Central memory CD8-positive, alpha-beta T cell (primary cell): ENCODE measurements at regions not wholly inside any gene's neighbourhood (a gene's known extent, or its start where the extent isn't known, plus 50 kb on each side); places are given as distances from the start of the nearest gene placed in this dataset.

Experiments
- ATAC-seq: fragments of 150-1000 bp; cut with Tn5 transposase; replicated peaks from 2 replicates; pipeline ENCODE4 v1.10.0; 2022; ENCODE audit warnings: mild to moderate bottlenecking, moderate FRiP score, moderate number of reproducible peaks; ENCODE audit not compliant: poor library complexity, severe bottlenecking; ENCODE audit errors: extremely low read depth
- DNase-seq, 2 donors: peaks; one replicate each; pipeline ENCODE4 v3.0.0; 2021; ENCODE audit warnings: low spot score in 2 of 2
- H3K27ac Mint-ChIP-seq: one replicate; pipeline ENCODE4 v1.8.0; 2022; ENCODE audit warnings: low read depth, mild to moderate bottlenecking, moderate library complexity, mixed read lengths
- H3K27me3 Mint-ChIP-seq: one replicate; pipeline ENCODE4 v1.8.0; 2022; ENCODE audit warnings: mixed read lengths
- H3K36me3 Mint-ChIP-seq: one replicate; pipeline ENCODE4 v1.8.0; 2022; ENCODE audit warnings: mild to moderate bottlenecking, moderate library complexity, mixed read lengths; ENCODE audit not compliant: insufficient read depth
- H3K4me1 Mint-ChIP-seq: one replicate; pipeline ENCODE4 v1.8.0; 2022; ENCODE audit warnings: mixed read lengths
- H3K4me3 Mint-ChIP-seq: one replicate; pipeline ENCODE4 v1.8.0; 2022; ENCODE audit warnings: mild to moderate bottlenecking, moderate library complexity, mixed read lengths
- H3K9me3 Mint-ChIP-seq: one replicate; pipeline ENCODE4 v1.8.0; 2022; ENCODE audit warnings: mixed read lengths

DNA sequence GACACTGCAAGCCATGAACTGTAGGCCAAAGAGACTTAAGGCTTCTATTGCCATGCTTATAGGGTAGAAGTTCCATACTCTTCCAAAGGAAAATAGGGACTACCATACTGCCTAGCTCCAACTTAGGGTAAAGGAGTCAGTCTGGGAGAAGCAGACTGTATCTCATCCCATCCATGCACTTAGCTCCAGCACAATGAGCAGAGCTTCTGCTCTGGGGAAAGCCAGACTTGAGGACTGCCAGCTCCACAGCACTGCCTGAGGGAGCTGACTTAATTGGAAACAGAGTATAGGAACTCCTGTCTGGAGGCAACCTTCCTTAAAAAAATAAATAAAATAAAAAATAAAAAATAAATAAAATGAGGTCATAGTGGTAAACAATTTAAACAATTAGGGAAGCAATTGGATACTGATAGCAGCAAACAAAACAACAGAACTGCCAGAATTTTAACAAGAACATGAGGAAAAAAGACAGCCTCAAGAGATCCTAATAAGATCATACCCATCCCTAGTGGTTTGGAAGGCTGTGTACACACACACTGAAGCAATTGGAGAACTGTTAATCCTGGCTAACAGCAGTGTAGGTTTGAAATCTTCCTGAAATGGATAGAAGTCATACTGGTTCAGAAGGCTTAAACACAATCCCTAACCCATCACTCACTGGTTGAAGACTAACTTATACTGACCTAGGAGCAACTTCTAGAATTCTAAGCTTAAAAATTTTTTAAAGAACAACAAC, 550.1 kb downstream of the TBC1D4 start:
- Mint-ChIP-seq H3K4me3 (no peak overlapping the region), H3K9me3 (no peaks in the 10 kb centered on the region), H3K27me3 (peaks cover 37% of the 10 kb centered on the region), H3K4me1 (no peaks in the 10 kb centered on the region), H3K27ac (no peak overlapping the region), H3K36me3 (no peaks in the 10 kb centered on the region)
- no peak for DNase-seq
- ATAC-seq, result no peak

DNA sequence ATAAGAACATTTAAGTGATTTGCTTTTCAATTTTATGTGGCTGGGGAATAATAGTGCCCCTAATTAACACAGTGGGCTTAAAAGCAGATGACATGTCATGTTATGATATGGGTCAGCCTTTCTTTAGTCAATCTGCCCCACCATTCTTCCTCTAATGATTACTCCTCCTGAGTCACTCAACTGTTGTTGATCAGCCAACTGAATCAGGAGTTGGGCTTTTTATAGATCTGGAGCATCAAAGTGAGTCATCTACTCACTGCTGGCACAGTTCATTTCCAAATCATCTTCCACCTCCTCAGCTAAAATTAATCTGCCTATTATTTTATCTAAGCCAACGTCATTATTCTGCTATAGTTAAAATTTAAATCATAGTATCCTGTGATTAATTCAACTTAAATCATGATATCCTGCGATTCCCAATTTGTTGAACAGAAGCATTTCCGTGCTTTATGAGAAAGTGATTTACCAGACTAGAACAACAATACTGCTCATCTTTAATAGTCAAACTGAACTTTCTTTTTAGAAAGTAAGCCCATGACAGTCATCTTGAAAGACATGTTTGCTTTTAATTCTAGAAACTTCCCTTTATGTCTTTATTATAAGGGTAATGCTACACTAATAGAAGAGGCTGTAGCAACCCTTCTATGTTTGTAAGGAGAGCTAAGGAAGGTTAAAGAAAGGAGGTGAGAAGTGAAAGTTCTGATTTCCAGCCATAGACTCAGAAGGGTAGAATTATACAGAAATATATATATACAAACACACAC, 551.4 kb downstream of the TBC1D4 start:
- Mint-ChIP-seq H3K9me3 (no peaks in the 10 kb centered on the region), H3K36me3 (no peaks in the 10 kb centered on the region), H3K27me3 (peaks cover 31% of the 10 kb centered on the region), H3K4me1 (no peaks in the 10 kb centered on the region), H3K4me3 (no peak overlapping the region), H3K27ac (no peak overlapping the region)
- no peak for DNase-seq
- ATAC-seq, result no peak

DNA sequence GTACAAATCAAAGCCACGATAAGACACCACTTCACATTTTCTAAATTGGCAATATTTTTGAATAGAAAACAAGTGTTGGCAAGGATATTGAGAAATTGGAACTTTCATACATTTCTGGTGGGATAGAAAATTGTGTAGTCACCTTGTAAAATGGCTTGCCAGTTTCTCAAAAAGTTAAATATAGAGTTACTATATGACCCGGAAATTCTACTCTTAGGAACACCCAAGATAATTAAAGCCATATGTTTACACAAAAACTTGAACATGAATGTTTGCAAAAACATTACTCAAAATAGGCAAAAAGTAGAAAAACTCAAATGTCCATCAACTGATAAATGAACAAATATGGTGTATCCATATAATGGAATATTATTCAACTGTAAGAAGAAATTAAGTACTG, 552.5 kb downstream of the TBC1D4 start:
- H3K9me3 Mint-ChIP-seq, result no peaks in the 10 kb centered on the region
- H3K36me3 Mint-ChIP-seq, result no peaks in the 10 kb centered on the region
- no peaks in the 10 kb centered on the region for H3K4me1 Mint-ChIP-seq
- DNase-seq (no peak), ATAC-seq (no peak)
- H3K27me3 Mint-ChIP-seq, result peaks cover 23% of the 10 kb centered on the region
- no peak overlapping the region for H3K27ac Mint-ChIP-seq
- H3K4me3 Mint-ChIP-seq, result no peak overlapping the region

DNA sequence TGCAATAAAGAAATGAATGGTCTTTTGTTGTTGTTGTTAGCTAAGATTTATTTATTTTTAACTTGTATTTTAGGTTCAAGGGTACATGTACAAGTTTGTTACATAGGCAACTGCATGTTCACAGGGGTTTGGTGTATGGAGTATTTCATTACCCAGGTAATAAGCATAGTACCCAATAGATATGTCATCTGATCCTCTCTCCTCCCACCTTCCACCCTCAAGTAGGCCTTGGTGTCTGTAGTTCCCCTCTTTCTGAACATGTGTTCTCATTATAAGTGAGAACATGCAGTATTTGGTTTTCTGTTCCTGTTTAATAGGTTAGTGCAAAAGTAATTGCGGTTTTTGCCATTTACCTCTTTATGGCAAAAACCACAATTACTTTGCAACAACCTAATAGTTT, 554.1 kb downstream of the TBC1D4 start:
- no peaks in the 10 kb centered on the region for H3K9me3 Mint-ChIP-seq
- H3K4me1 Mint-ChIP-seq, result no peaks in the 10 kb centered on the region
- ATAC-seq (no peak), DNase-seq (no peak)
- H3K4me3 Mint-ChIP-seq, result no peak overlapping the region
- peaks cover 10% of the 10 kb centered on the region for H3K27me3 Mint-ChIP-seq
- no peak overlapping the region for H3K27ac Mint-ChIP-seq
- no peaks in the 10 kb centered on the region for H3K36me3 Mint-ChIP-seq

DNA sequence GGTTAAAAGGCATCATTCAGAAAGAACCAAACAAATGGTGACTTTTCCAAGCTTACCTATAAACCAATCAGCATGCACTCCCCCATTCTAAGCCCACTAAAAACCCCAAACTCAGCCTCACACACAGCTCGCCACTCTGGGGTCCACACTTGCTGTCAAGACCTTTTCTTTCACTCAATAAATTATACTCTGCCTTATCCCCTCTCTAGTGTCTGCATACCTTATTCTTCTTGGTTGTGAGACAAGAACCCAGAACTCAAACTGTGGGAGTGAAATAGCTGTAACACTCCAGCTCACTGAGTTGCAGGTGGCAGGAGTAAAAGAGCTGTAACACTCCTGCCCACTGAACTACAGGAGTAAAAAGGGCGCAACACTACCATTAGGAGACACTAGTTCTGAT, 559.0 kb downstream of the TBC1D4 start:
- Mint-ChIP-seq H3K27me3 (no peaks in the 10 kb centered on the region), H3K27ac (no peak overlapping the region), H3K36me3 (no peaks in the 10 kb centered on the region), H3K4me1 (peaks cover 9% of the 10 kb centered on the region), H3K9me3 (no peaks in the 10 kb centered on the region), H3K4me3 (no peak overlapping the region)
- ATAC-seq, result no peak
- DNase-seq, result no peak

DNA sequence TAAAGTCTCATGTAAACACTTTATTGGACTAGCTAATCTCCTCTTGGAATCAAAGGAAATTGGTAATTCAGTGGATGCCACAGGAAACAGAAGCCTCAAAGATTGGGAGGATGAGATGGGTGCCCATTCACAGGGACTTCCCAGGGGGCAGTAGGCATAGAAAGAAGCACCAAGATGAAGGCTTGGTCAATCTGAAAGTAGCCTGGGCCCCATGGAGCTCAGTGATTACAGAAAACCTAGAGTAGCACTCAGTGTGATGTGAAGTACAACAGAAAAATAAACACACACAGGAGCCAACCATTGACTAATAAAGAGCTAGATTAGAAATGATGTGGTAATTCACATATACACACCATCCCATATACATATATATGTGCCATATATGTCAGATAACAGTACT, 560.6 kb downstream of the TBC1D4 start:
- no peaks in the 10 kb centered on the region for H3K36me3 Mint-ChIP-seq
- ATAC-seq, result no peak
- no peak overlapping the region for H3K27ac Mint-ChIP-seq

DNA sequence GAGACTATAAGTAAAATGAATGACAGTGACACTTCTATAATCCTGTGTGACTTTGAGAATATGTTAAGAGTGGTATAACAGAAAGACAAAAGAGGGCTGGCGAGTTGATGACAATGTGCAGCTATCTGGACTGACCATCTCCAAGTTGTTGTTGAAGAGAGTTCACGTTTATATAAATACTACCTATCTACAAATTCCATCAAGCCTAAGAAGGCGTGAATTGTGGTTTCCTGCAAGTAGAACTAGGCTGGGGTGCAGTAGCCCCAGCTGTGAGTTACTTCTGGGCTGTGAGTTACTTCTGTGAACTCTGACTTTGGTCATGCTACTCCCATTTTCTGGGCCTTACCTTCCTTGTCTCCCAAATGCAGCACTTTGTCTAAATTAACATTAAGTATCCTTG, 561.0 kb downstream of the TBC1D4 start:
- Mint-ChIP-seq H3K4me3 (no peak overlapping the region), H3K27me3 (no peaks in the 10 kb centered on the region), H3K36me3 (no peaks in the 10 kb centered on the region), H3K4me1 (peaks cover 9% of the 10 kb centered on the region), H3K9me3 (no peaks in the 10 kb centered on the region), H3K27ac (no peak overlapping the region)
- ATAC-seq (no peak), DNase-seq (no peak)

More for the DNA sequence above, 560.6 kb downstream of the TBC1D4 start:
- H3K27me3 Mint-ChIP-seq, result no peaks in the 10 kb centered on the region
- DNase-seq, result no peak
- H3K9me3 Mint-ChIP-seq, result no peaks in the 10 kb centered on the region
- H3K4me3 Mint-ChIP-seq, result no peak overlapping the region
- peaks cover 9% of the 10 kb centered on the region for H3K4me1 Mint-ChIP-seq

DNA sequence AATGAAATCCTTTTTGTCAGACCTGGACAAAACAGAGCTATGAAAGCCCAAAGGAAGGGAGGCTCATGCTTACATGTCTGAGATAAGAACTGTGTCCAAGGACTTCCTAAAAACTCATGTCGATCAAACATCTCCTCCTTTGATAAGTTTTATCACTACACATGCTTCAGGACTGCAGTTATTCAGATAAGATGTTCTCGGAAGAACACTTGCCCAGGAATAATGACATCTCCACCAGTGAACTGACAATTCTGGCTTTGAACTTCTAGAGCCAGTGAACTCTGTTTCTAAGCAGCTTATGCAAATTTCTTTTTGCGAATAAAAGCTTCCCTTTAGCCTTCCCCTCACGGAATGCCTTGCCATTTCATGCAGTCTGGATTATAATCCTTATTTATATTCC, 561.6 kb downstream of the TBC1D4 start:
- Mint-ChIP-seq H3K27me3 (no peaks in the 10 kb centered on the region), H3K4me1 (peaks cover 9% of the 10 kb centered on the region), H3K27ac (no peak overlapping the region), H3K9me3 (no peaks in the 10 kb centered on the region), H3K4me3 (no peak overlapping the region), H3K36me3 (no peaks in the 10 kb centered on the region)
- ATAC-seq (no peak), DNase-seq (no peak)

DNA sequence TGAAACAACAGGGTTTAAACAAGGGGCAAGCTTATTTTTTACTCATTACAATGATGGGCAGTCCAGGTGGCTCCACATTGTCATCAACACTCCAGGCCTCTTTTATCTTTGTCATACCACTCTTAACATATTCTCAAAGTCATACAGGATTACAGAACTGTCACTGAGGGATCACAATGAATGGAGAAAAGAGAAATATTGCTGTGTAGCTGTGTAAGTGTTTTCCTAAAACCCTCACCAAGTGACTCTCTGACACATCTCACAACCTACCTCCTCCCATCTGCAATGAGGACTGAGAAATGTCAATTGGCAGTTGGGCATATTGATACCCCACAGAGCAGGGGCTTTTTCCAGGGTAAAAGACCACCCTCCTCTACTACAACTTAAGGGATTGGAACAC, 562.1 kb downstream of the TBC1D4 start:
- no peak for ATAC-seq
- no peak for DNase-seq
- Mint-ChIP-seq H3K27ac (no peak overlapping the region), H3K27me3 (no peaks in the 10 kb centered on the region), H3K4me3 (no peak overlapping the region), H3K36me3 (no peaks in the 10 kb centered on the region), H3K9me3 (no peaks in the 10 kb centered on the region), H3K4me1 (peaks cover 9% of the 10 kb centered on the region)

DNA sequence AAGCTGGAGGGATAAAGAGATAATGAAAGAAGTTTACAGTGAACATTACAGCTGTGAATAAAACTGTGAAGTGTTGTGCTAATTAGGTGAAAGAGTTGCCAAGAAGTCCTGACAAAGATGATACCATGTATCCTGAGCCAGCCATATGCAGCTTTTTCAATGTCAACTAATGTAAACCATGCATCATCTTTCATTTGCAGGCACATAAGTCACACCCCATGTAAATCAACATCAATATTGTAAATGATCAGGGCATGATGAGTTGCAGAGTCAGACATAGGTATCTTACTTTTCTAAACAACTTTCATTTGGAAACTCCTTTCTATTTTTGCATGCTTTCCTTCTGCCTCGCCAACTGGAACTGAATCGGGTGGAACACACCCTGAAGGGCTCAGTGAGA, 569.1 kb downstream of the TBC1D4 start:
- no peak for DNase-seq
- Mint-ChIP-seq H3K4me1 (no peaks in the 10 kb centered on the region), H3K27me3 (peaks cover 10% of the 10 kb centered on the region), H3K4me3 (no peak overlapping the region), H3K9me3 (no peaks in the 10 kb centered on the region), H3K27ac (no peak overlapping the region), H3K36me3 (no peaks in the 10 kb centered on the region)
- ATAC-seq, result no peak

DNA sequence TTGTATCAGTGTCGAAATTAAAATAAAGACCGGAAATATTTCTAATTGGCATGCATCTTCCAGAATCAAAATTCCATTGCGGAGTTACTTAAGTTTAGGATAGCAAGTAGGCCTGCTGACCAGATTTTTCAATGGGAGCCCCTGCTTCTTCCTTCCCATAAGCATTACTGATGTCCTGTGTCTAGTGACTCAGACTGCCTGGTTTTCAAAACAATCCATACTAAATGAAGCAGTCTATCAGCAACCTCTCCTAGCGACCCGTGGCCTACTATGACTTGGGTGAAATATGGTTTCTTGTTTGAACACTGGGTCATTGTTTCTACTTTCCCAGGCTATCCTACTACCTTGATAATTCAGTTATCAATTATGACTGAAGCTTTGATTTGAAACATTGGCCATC, 571.6 kb downstream of the TBC1D4 start:
- Mint-ChIP-seq H3K4me1 (no peaks in the 10 kb centered on the region), H3K27me3 (peaks cover 10% of the 10 kb centered on the region), H3K27ac (no peak overlapping the region), H3K4me3 (no peak overlapping the region), H3K36me3 (no peaks in the 10 kb centered on the region), H3K9me3 (no peaks in the 10 kb centered on the region)
- ATAC-seq (no peak), DNase-seq (no peak)

DNA sequence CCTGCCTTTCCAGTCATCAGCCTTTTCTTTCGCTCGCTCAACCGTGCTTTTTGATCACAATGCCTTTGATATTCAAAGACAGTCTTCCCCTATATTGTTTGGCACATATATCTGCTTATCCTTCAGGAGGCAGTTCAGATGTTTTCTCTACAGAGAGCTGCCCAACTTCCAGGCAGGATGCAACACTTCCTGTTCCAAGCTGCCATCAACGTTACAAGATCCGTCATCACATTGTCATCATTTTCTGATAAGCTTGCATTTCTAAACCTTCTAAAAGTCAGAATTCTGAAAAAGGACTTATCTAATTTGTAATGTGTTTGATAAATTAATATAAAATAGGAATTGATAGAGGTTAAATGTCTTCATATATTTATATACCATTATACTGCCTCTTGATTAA, 574.2 kb downstream of the TBC1D4 start:
- ATAC-seq, result no peak

DNA sequence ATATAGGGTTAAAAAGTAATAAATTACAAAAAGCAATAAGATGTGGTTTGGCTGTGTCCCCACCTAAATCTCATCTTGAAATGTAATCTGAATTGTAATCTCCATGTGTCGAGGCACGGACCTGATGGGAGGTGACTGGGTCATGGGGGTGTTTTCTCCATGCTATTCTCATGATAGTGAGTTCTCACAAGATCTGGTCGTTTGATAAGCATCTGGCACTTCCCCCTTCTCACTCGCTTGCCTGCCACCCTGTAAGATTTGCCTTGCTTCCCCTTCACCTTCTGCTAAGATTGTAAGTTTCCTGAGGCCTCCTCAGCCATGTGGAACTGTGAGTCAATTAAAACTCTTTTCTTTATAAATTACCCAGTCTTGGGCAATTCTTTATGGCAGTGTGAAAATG, 577.4 kb downstream of the TBC1D4 start:
- H3K27me3 Mint-ChIP-seq, result no peaks in the 10 kb centered on the region
- no peak for DNase-seq
- H3K4me1 Mint-ChIP-seq, result no peaks in the 10 kb centered on the region
- no peaks in the 10 kb centered on the region for H3K36me3 Mint-ChIP-seq
- no peaks in the 10 kb centered on the region for H3K9me3 Mint-ChIP-seq
- no peak overlapping the region for H3K4me3 Mint-ChIP-seq
- no peak for ATAC-seq
- H3K27ac Mint-ChIP-seq, result no peak overlapping the region

More for the DNA sequence above, 574.2 kb downstream of the TBC1D4 start:
- Mint-ChIP-seq H3K9me3 (no peaks in the 10 kb centered on the region), H3K27me3 (peaks cover 10% of the 10 kb centered on the region), H3K4me1 (no peaks in the 10 kb centered on the region), H3K4me3 (no peak overlapping the region), H3K36me3 (no peaks in the 10 kb centered on the region), H3K27ac (no peak overlapping the region)
- DNase-seq, result no peak
